Skeletal muscle satellite cell (primary cell): ENCODE measurements at regions not wholly inside any gene's neighbourhood (a gene's known extent, or its start where the extent isn't known, plus 50 kb on each side); places are given as distances from the start of the nearest gene placed in this dataset.

Experiments
- H3K27me3 ChIP-seq: 2 replicates; pipeline ENCODE4 v1.7.0; 2013; ENCODE audit warnings: low read length; ENCODE audit not compliant: control insufficient read depth, insufficient read depth
- H3K36me3 ChIP-seq: 2 replicates; pipeline ENCODE4 v1.7.0; 2013; ENCODE audit warnings: mild to moderate bottlenecking, control low read depth, low read length; ENCODE audit not compliant: insufficient read depth
- H3K4me1 ChIP-seq: 2 replicates; pipeline ENCODE4 v1.7.0; 2013; ENCODE audit warnings: low read length; ENCODE audit not compliant: control insufficient read depth, insufficient read depth
- H3K4me2 ChIP-seq: 2 replicates; pipeline ENCODE4 v1.7.0; 2013; ENCODE audit warnings: mild to moderate bottlenecking, low read length
- H3K4me3 ChIP-seq: 2 replicates; pipeline ENCODE4 v1.7.0; 2013; ENCODE audit warnings: low read length
- H3K9ac ChIP-seq: 2 replicates; pipeline ENCODE4 v1.7.0; 2013; ENCODE audit warnings: mild to moderate bottlenecking, low read depth, low read length, moderate library complexity
- H3K9me3 ChIP-seq: replicated peaks from 2 replicates; pipeline ENCODE4 v1.7.0; 2013; ENCODE audit warnings: mild to moderate bottlenecking, control low read depth, low read length

DNA sequence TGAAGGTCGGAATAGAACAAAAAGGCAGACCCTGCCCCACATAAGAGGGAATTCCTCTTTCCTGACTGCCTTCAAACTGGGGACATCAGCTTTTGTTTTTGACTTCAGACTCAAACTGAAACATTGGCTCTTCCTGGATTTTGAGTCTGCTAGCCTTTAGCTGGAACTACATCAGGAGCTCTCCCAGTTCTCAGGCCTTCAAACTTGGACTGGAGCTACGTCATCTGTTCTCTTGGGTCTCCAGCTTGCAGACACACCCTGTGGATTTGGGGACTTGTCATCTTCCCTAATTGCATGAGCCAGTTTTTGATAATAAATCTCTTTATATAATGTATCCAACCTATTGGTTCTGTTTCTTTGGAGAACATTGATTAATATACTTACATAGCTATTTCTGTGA, 798.1 kb downstream of the TBL1XR1 start:
- Histone ChIP-seq H3K9ac (no peak overlapping the region), H3K4me1 (no peaks in the 10 kb centered on the region), H3K36me3 (no peaks in the 10 kb centered on the region), H3K27me3 (no peaks in the 10 kb centered on the region), H3K9me3 (no peaks in the 10 kb centered on the region), H3K4me3 (no peak overlapping the region), H3K4me2 (no peak overlapping the region)

DNA sequence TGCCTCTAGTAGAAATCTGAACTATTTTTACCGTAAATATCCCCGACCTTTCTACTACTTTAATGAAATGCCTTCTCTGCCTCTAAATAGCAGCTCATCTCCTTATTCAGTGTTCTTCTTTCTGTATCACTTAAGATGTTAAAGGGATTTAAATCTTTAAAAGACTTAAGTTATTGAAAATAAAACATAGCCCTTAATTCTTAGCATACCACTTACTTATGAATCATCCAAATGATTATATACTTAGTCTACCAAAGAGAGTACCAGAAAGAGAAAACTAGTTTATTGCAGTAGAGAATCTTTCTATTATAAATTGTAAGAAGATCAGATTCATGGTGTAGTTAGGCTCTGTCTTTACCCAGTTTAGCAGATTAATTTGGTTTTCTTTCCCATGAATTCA, 802.0 kb downstream of the TBL1XR1 start:
- H3K9me3 ChIP-seq: no peaks in the 10 kb centered on the region
- H3K4me2 ChIP-seq: no peak overlapping the region
- H3K4me1 ChIP-seq: no peaks in the 10 kb centered on the region
- no peak overlapping the region for H3K9ac ChIP-seq
- no peaks in the 10 kb centered on the region for H3K36me3 ChIP-seq
- no peak overlapping the region for H3K4me3 ChIP-seq
- H3K27me3 ChIP-seq: no peaks in the 10 kb centered on the region

DNA sequence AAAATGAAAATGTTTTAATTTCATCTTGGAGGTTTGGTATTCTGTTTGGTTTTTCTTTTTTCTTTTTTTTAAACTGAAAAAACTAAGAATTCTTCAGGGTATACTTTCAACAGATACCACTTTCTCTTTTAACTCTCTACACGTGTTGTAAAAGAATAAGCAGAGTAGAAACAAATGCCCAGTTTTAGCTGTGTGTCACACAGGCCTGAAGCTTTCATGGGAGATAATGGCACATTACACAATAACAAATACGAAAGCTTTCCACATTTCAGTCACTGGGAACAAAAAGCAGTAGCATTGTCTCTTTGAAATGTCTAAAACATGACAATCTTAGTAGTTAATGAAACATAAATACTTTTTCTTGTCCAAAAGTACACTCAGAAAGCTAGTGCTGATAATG, 818.5 kb downstream of the TBL1XR1 start:
- no peak overlapping the region for H3K4me2 ChIP-seq
- no peak overlapping the region for H3K9ac ChIP-seq
- H3K4me3 ChIP-seq: no peak overlapping the region
- H3K36me3 ChIP-seq: no peaks in the 10 kb centered on the region
- no peaks in the 10 kb centered on the region for H3K9me3 ChIP-seq
- H3K27me3 ChIP-seq: no peaks in the 10 kb centered on the region
- H3K4me1 ChIP-seq: no peaks in the 10 kb centered on the region

DNA sequence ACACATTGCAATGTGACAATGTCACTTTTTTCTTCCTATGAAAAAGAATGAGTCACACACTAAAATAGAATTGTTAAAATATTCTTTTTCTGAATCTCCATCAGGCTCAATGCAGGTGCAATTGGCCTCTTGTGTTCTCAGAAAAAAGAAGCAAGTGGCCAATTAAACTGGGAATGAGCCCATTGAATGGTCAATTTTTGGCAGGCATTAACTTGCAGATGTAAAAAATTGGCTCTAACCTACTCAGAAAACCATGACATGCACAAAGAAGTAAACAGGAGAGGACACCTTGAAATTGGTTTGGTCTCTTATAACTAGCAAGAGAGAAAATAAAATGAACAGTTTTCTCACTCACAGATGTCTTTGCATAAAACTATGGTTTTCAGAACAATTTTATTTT, 820.8 kb downstream of the TBL1XR1 start:
- H3K9me3 ChIP-seq: no peaks in the 10 kb centered on the region
- no peaks in the 10 kb centered on the region for H3K36me3 ChIP-seq
- H3K27me3 ChIP-seq: no peaks in the 10 kb centered on the region
- H3K4me2 ChIP-seq: no peak overlapping the region
- H3K4me1 ChIP-seq: no peaks in the 10 kb centered on the region
- no peak overlapping the region for H3K4me3 ChIP-seq
- H3K9ac ChIP-seq: no peak overlapping the region

DNA sequence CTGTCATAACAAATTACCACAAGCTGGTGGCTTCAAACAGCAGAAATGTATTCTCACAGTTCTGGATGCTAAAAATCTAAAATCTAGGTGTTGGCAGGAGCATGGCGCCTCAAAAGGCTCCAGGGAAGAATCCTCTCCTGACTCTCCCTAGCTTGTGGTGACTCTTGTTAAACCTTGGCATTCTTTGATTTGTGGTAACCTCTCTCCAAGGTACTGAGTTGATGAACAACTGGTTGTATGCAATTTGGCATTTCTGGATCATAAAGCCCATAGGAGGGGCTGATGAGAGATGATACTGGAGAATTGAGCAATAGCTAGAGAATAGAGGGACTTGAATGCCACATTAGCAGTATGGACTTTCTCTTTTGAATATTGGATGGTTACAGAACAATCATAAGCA, 821.8 kb downstream of the TBL1XR1 start:
- H3K9me3 ChIP-seq: no peaks in the 10 kb centered on the region
- H3K9ac ChIP-seq: no peak overlapping the region
- no peaks in the 10 kb centered on the region for H3K4me1 ChIP-seq
- no peaks in the 10 kb centered on the region for H3K36me3 ChIP-seq
- H3K4me2 ChIP-seq: no peak overlapping the region
- no peaks in the 10 kb centered on the region for H3K27me3 ChIP-seq
- no peak overlapping the region for H3K4me3 ChIP-seq

DNA sequence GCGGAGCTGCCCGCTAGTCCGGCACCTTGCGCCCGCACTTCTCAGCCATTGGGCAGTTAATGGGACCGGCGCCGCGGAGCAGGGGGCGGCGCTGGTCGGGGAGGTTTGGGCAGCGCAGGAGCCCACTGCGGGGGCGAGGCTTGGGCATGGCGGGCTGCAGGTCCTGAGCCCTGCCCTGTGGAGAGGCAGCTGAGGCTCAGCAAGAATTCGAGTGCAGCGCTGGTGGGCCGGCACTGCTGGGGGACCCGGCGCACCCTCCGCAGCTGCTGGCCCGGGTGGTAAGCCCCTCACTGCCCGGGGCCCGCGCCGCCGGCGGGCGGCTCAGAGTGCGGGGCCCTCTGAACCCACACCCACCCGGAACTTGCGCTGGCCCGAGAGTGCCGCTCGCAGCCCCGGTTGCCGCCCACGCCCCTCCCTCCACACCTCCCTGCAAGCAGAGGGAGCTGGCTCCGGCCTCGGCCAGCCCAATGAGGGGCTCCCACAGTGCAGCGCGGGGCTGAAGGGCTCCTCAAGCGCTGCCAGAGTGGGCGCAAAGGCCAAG, 835.0 kb downstream of the TBL1XR1 start:
- no peak overlapping the region for H3K4me2 ChIP-seq
- no peak overlapping the region for H3K4me3 ChIP-seq
- no peaks in the 10 kb centered on the region for H3K36me3 ChIP-seq
- H3K9ac ChIP-seq: no peak overlapping the region
- no peaks in the 10 kb centered on the region for H3K4me1 ChIP-seq
- no peaks in the 10 kb centered on the region for H3K9me3 ChIP-seq
- no peaks in the 10 kb centered on the region for H3K27me3 ChIP-seq

DNA sequence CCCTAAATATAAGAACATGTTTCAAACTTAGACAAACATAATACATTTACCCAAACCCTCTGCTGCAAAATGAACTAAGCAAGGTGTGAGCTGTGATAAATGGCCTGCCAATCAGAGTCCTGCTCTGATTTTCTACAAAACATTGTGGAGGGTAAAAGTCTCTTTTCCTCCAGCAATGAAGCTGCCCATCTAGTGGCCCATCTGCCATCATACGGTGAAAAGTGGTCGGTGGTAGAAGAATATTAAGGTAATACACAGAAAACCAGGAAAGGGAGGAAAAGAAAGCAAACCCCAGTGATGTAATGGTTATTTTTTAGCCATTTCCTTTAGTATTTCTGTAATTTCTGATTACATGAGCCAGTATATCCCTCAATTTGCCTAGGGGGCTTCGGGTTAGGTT, 838.1 kb downstream of the TBL1XR1 start:
- Histone ChIP-seq H3K9me3 (no peaks in the 10 kb centered on the region), H3K27me3 (no peaks in the 10 kb centered on the region), H3K9ac (no peak overlapping the region), H3K4me3 (no peak overlapping the region), H3K36me3 (no peaks in the 10 kb centered on the region), H3K4me2 (no peak overlapping the region), H3K4me1 (no peaks in the 10 kb centered on the region)

DNA sequence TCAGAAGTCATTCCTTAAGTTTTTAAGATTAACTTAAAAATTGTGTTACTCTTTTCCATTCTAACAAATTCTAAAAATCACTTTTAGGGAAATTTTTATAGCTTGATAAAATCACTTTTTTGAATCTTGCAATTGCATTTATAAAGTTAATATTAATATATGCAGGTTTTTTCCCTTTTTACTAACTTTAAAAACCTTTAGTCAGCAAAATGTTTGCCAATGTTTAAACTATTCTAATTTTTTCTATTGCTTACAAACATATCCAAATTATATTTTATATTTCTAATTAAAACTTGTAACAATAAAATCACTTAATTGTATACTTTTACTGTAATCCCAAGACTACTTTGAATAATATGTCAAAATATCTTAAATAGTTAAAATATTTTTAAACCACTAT, 839.4 kb downstream of the TBL1XR1 start:
- H3K27me3 ChIP-seq: no peaks in the 10 kb centered on the region
- H3K9me3 ChIP-seq: no peaks in the 10 kb centered on the region
- no peaks in the 10 kb centered on the region for H3K36me3 ChIP-seq
- no peak overlapping the region for H3K4me2 ChIP-seq
- no peak overlapping the region for H3K4me3 ChIP-seq
- peaks cover 2% of the 10 kb centered on the region for H3K4me1 ChIP-seq
- H3K9ac ChIP-seq: no peak overlapping the region

DNA sequence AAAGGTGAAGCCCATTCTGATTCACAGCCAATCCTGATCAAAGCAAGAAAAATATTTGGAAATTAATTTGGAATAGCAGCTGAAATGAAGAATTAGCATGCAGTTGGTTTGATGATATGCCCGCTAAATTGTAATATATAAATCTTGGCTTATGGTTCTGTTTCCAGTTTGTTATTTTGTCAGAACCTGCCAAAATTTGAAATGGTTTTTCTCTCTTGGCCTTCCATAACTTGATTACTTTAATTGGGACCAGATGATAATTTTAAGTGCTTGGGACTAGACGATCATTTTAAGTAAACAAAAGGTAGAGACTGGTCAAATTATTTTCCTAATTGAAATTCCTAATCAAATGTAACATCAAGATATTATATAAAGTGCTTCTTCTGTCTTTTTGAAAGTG, 842.4 kb downstream of the TBL1XR1 start:
- Histone ChIP-seq H3K4me3 (no peak overlapping the region), H3K27me3 (no peaks in the 10 kb centered on the region), H3K9ac (no peak overlapping the region), H3K9me3 (no peaks in the 10 kb centered on the region), H3K36me3 (no peaks in the 10 kb centered on the region), H3K4me1 (peaks cover 7% of the 10 kb centered on the region), H3K4me2 (no peak overlapping the region)

DNA sequence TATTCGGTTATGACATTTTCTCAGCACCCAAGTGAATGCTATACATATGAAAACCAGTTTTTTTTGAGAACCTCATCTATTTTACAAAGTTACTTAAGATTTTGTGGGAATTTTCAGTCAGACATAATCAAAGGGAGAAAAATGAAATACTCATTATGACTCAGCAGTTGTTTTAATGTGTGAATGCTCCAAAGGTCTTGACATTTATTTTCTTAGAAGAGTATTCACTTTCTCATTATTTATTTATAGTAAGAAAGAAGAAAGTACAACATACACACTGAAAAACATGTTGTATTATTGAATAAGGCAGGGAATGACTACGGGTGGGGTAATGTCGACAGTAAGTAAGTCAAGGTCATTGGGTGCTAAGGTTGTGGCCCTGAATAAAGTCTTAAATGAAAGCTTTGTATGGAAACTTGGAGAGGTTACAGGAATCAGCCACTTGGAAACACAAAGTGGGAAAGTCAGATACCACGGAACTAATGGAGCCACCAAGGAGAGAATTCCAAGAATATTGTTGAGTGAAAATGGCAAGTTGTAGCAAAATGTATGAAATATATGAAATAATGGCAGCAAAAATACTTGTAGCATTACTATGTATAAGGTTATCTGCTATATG, 844.5 kb downstream of the TBL1XR1 start:
- no peaks in the 10 kb centered on the region for H3K36me3 ChIP-seq
- H3K4me3 ChIP-seq: no peak overlapping the region
- no peaks in the 10 kb centered on the region for H3K9me3 ChIP-seq
- H3K9ac ChIP-seq: no peak overlapping the region
- no peak overlapping the region for H3K4me2 ChIP-seq
- H3K27me3 ChIP-seq: no peaks in the 10 kb centered on the region
- peaks cover 7% of the 10 kb centered on the region for H3K4me1 ChIP-seq

DNA sequence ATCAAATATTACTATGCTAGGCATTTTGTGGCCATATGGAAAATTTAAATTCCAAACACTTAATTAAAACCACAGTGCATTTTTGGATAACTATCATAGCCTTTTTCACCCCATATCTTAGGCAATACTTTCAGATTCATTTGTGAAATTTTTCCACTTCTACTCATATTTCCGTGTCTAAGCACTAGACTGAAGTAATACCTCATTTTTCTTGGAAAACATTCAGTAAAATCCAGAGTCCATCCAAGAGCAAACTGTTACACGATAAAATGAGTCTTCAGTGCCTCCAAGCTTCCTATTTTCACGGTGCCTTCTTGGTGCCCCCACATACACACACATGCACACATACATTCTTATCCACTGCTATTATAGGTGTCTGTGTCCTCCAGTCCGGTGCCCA, 845.9 kb downstream of the TBL1XR1 start:
- H3K36me3 ChIP-seq: no peaks in the 10 kb centered on the region
- no peaks in the 10 kb centered on the region for H3K27me3 ChIP-seq
- no peaks in the 10 kb centered on the region for H3K9me3 ChIP-seq

DNA sequence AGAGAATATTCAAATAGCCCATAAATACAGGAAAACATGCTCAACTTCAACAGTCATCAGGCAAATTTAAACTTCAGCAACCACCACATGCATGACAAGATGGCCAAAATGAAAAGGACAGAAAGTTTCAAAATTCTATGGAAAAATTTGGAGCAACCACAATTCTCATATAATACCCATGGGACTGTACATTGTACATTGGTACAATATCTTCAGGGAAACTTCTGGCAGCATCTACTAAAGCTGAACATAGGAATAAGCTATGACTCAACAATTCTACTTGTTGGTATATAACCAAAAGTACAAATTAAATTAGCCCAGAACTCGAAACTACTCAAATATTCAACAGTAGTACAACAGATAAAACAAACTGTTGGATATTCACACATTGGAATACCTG, 847.6 kb downstream of the TBL1XR1 start:
- Histone ChIP-seq H3K27me3 (no peaks in the 10 kb centered on the region), H3K4me1 (peaks cover 7% of the 10 kb centered on the region), H3K4me3 (no peak overlapping the region), H3K4me2 (no peak overlapping the region), H3K36me3 (no peaks in the 10 kb centered on the region), H3K9ac (no peak overlapping the region), H3K9me3 (no peaks in the 10 kb centered on the region)

More for the DNA sequence above, 845.9 kb downstream of the TBL1XR1 start:
- no peak overlapping the region for H3K4me3 ChIP-seq
- no peak overlapping the region for H3K9ac ChIP-seq
- no peak overlapping the region for H3K4me2 ChIP-seq
- H3K4me1 ChIP-seq: peaks cover 7% of the 10 kb centered on the region
